Heart left ventricle (tissue), 16 donors: ENCODE measurements at regions not wholly inside any gene's neighbourhood (a gene's known extent, or its start where the extent isn't known, plus 50 kb on each side); places are given as distances from the start of the nearest gene placed in this dataset.

Experiments used
- ATAC-seq, 4 donors: fragments of 200-7000 bp; cut with Tn5 transposase; one replicate each; pipeline ENCODE4 v1.9.1; 2020 to 2022; ENCODE audit warnings: moderate library complexity in 4 of 4, mild to moderate bottlenecking in 3 of 4, moderate number of reproducible peaks in 1 of 4
- DNase-seq, 5 donors: peaks; one replicate each; pipeline ENCODE4 v3.0.0-alpha.2; 2020
- H3K27ac ChIP-seq, 12 donors: fragments of 200-600 bp; sonication (generic) in 4 of 12; one replicate each; pipeline versions ENCODE4 v1.5.0 to v1.8.0; 2016 to 2022; ENCODE audit warnings: mild to moderate bottlenecking in 2 of 12
- H3K27me3 ChIP-seq, 9 donors: fragments of 200-600 bp; sonication (generic) in 2 of 9; one replicate each; pipeline versions ENCODE4 v1.5.1 to v1.8.0; 2016 to 2022; ENCODE audit warnings: mild to moderate bottlenecking in 3 of 9
- H3K36me3 ChIP-seq, 9 donors: fragments of 200-600 bp; sonication (generic) in 2 of 9; one replicate each; pipeline versions ENCODE4 v1.5.0 to v1.8.0; 2018 to 2022; ENCODE audit warnings: mild to moderate bottlenecking in 2 of 9
- H3K4me1 ChIP-seq, 12 donors: fragments of 200-600 bp; sonication (generic) in 4 of 12; one replicate each; pipeline versions ENCODE4 v1.5.0 to v1.8.0; 2016 to 2022; ENCODE audit warnings: mild to moderate bottlenecking in 3 of 12
- H3K4me3 ChIP-seq, 12 donors: fragments of 200-600 bp; sonication (generic) in 4 of 12; one replicate each; pipeline versions ENCODE4 v1.5.0 to v1.8.0; 2017 to 2022; ENCODE audit warnings: mild to moderate bottlenecking in 9 of 12, moderate library complexity in 4 of 12
- H3K9me3 ChIP-seq, 12 donors: fragments of 200-600 bp; sonication (generic) in 4 of 12; one replicate each; pipeline versions ENCODE4 v1.5.0 to v1.8.0; 2016 to 2022; ENCODE audit warnings: mild to moderate bottlenecking in 1 of 12
- CTCF ChIP-seq, 12 donors: fragments of 200-600 bp; sonication (generic) in 4 of 12; IDR thresholded peaks; one replicate each; pipeline versions ENCODE4 v1.5.0 to v1.8.0; 2018 to 2022; ENCODE audit warnings: antibody characterized with exemption in 12 of 12, mild to moderate bottlenecking in 5 of 12
- POLR2A ChIP-seq, 2 donors: fragments of 450-650 bp; IDR thresholded peaks; one replicate each; pipeline ENCODE4 v1.6.1; 2017; ENCODE audit warnings: antibody characterized with exemption in 2 of 2, mild to moderate bottlenecking in 2 of 2, moderate library complexity in 2 of 2
- WGBS, 4 donors: extraction: QIAGEN DNeasy Blood & Tissue Kit in 2 of 4; methylation state at CpG; one replicate each; pipeline versions ENCODE4 v1.1.5 to v1.1.7; 2013 to 2018; 5-methylcytosine and 5-hydroxymethylcytosine counted together
- intact Hi-C, 10 donors: fragments of 100-400 bp; cut with DNase I; formaldehyde crosslinking; loops; one replicate each; pipeline versions ENCODE4 v1.11.1 to v1.14.2; 2022
- donor health status: ischemic (EF 13 %, LVEDD 7.1; RV severe dilation, severe dysfunction).
- donor health status: healthy with polysubstance abuse.
- donor health status: DM: no; HTN: yes; CAD: no.
- donor health status: DM: no; HTN: no; CAD: no.
- donor health status: ischemic (EF 25% LVEDD 6.9; RV normal size, moderate dysfunction).
- donor health status: ischemic (EF 25% LVEDD 5.7; RV mildly dilated, moderate dysfunction).
- donor health status: healthy.
- donor health status: DM: yes; HTN: yes; CAD: no.
- donor health status: ischemic (EF 35%, LVEDD 5.7; RV mildly dilated, moderate dysfunction).
- donor health status: nonischemic (EF 11% LVEDD 7.7; RV severe dilation, severe dysfunction).
- donor health status: DM: yes; HTN: yes; CAD: no.
- donor health status: PGD.
- donor health status: ischemic (EF 29% LVEDD 5.4; RV normal size, mild dysfunction).
- donor health status: nonischemic (EF 23%, LVEDD 6.1; RV moderate dilation, normal function).

GRCh38 chr18:10119991-10120390 is 206.2 kb downstream of the VAPA start:
- no peak overlapping the region for H3K27ac ChIP-seq
- H3K9me3 ChIP-seq: peaks cover 0 to 15% (median 5%) of the 10 kb centered on the region in 12 donors
- no peaks in the 10 kb centered on the region for H3K36me3 ChIP-seq
- peaks cover 0 to 23% (median 13%) of the 10 kb centered on the region in 12 donors for H3K4me1 ChIP-seq
- TF ChIP-seq CTCF (IDR thresholded peaks at IDR 0.05) (no peak), POLR2A (IDR thresholded peaks at IDR 0.05) (no peak)
- H3K27me3 ChIP-seq: no peaks in the 10 kb centered on the region
- ATAC-seq: no peak
- intact Hi-C loops: loop anchor here in 1 of 10 donors (10.0 kb wide), 1 partner anchor 325 kb away; no protein-coding TSS in a partner anchor
- DNase-seq: no peak
- no peak overlapping the region for H3K4me3 ChIP-seq
- 89 to 98% (median 96%) methylated on average over 1 of the region's 1 CpG for WGBS, 4 donors

DNA sequence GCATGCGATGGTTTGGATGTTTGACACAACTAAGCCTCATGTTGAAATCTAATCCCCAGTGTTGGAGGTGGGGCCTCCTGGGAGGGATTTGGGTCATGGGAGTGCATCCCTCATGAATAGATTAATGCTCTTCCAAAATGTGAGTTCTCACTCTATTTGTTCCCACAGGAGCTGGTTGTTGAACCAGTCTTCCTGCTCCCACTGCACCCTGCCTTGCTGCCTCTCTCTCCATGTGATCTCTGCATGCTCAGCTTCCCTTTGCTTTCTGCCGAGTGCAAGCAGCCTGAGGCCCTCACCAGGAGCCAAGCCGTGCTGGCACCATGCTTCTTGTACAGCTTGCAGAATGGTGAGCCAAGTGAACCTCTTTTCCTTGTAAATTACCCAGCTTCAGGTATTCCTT is 206.8 kb downstream of the VAPA start:
- Histone ChIP-seq H3K4me3 (no peak overlapping the region), H3K36me3 (no peaks in the 10 kb centered on the region), H3K27ac (no peak overlapping the region), H3K27me3 (no peaks in the 10 kb centered on the region), H3K9me3 (peaks cover 0 to 15% (median 5%) of the 10 kb centered on the region in 12 donors), H3K4me1 (peaks cover 0 to 23% (median 13%) of the 10 kb centered on the region in 12 donors)
- intact Hi-C loops: loop anchor here in 1 of 10 donors (10.0 kb wide), 1 partner anchor 324 kb away; no protein-coding TSS in a partner anchor
- TF ChIP-seq CTCF (IDR thresholded peaks at IDR 0.05): no peak
- no peak for TF ChIP-seq POLR2A (IDR thresholded peaks at IDR 0.05)
- WGBS, 4 donors: 54 to 88% (median 81%) methylated on average over 3 of the region's 3 CpGs
- DNase-seq (no peak), ATAC-seq (no peak)

GRCh38 chr18:10121028-10121427 is 207.2 kb downstream of the VAPA start:
- WGBS, 4 donors: 83 to 93% (median 87%) methylated on average over 1 of the region's 1 CpG
- Histone ChIP-seq H3K4me1 (peaks cover 0 to 23% (median 13%) of the 10 kb centered on the region in 12 donors), H3K9me3 (peaks cover 0 to 15% (median 5%) of the 10 kb centered on the region in 12 donors), H3K36me3 (no peaks in the 10 kb centered on the region), H3K27me3 (no peaks in the 10 kb centered on the region), H3K4me3 (no peak overlapping the region), H3K27ac (no peak overlapping the region)
- TF ChIP-seq POLR2A (IDR thresholded peaks at IDR 0.05) (no peak), CTCF (IDR thresholded peaks at IDR 0.05) (no peak)
- no peak for ATAC-seq
- intact Hi-C loops: loop anchor here in 1 of 10 donors (10.0 kb wide), 1 partner anchor 324 kb away; no protein-coding TSS in a partner anchor
- no peak for DNase-seq

DNA sequence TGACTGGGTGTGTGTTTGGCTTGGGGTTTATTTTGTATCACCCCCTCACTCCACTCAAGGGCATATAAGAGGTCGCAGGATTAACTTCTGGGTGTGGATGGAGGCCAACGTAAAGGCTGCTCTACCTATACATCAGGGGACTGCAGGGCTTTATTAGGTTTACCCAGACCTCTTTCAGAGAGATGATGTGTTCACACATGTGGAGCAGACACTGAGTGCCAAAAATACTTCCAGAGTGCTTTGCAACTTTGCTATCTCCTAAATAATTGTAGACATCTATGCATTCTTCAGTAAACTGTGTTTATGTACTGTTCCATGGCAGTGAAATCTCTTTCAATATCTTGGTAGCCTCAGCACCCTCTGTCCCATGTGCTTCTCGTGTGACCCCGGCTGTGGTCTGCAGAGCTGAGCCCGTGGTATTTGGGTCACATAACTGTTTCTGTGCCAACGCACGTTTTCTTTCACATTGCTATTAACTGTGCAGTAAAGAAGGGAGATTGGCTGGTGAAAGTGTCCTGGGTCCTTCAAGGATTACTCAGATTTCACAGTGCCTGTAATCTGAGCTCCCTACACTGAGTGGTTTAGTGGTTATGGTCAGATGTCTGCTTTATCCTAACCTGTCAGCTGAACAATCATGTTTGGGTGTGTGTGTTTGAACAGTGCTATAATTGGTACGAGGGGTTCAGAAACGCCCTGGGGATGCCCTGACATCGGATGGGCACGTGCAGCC is 208.1 kb downstream of the VAPA start:
- Histone ChIP-seq H3K9me3 (peaks cover 0 to 15% (median 5%) of the 10 kb centered on the region in 12 donors), H3K4me3 (no peak overlapping the region), H3K27me3 (no peaks in the 10 kb centered on the region), H3K36me3 (no peaks in the 10 kb centered on the region), H3K4me1 (peaks cover 0 to 23% (median 13%) of the 10 kb centered on the region in 12 donors), H3K27ac (peak overlapping the region in 10 of 12 donors; percentile 3 to 79 (median 56))
- TF ChIP-seq POLR2A (IDR thresholded peaks at IDR 0.05) (no peak), CTCF (IDR thresholded peaks at IDR 0.05) (no peak)
- ATAC-seq (peak; percentile 69 to 88 (median 74)), DNase-seq (no peak)
- intact Hi-C loops: loop anchor here in 1 of 10 donors (10.0 kb wide), 1 partner anchor 323 kb away; no protein-coding TSS in a partner anchor
- WGBS, 4 donors: 39 to 57% (median 50%) methylated on average over 9 to 11 of the region's 11 CpGs
